ENCODE measurements at regions not wholly inside any gene's neighbourhood (a gene's known extent, or its start where the extent isn't known, plus 50 kb on each side); places are given as distances from the start of the nearest gene placed in this dataset.

DNA sequence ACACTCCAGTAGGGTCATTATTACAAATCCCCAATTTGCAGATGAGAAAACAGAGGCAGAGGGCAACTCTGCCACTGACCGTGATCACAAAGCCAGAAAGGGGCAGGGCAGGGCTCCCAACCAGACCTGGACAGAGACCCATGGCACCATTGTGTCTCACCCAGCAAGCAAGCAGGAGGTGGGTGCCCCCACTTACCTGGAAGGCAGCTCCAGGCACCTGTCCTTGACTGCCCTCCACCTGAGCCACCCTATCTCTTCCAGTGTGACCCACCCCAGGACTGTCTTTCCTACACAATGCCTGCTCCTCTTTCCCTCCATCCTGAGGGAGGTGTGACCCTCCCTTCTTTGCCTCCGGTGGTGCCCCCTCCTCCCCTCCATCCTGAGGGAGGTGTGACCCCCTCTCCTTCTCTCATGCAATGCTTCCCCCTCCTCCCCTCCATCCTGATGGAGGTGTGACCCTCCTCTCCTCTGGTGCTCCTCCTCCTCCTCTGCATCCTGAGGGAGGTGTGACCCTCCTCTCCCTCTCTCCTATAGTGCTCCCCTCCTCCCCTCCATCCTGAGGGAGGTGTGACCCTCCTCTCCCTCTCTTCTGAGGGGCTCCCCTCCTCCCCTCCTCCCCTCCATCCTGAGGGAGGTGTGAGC, 198.0 kb downstream of the MED10 start:
- TF ChIP-seq SPI1 (IDR thresholded peaks at IDR 0.05; ENCODE audit: borderline replicate concordance, low read depth) (no peak), GABPA (IDR thresholded peaks at IDR 0.05; ENCODE audit: low read depth) (no peak), POLR2AphosphoS5 (IDR thresholded peaks at IDR 0.05; ENCODE audit: low read depth) (no peak)
- TF ChIP-seq, protein P1, sequence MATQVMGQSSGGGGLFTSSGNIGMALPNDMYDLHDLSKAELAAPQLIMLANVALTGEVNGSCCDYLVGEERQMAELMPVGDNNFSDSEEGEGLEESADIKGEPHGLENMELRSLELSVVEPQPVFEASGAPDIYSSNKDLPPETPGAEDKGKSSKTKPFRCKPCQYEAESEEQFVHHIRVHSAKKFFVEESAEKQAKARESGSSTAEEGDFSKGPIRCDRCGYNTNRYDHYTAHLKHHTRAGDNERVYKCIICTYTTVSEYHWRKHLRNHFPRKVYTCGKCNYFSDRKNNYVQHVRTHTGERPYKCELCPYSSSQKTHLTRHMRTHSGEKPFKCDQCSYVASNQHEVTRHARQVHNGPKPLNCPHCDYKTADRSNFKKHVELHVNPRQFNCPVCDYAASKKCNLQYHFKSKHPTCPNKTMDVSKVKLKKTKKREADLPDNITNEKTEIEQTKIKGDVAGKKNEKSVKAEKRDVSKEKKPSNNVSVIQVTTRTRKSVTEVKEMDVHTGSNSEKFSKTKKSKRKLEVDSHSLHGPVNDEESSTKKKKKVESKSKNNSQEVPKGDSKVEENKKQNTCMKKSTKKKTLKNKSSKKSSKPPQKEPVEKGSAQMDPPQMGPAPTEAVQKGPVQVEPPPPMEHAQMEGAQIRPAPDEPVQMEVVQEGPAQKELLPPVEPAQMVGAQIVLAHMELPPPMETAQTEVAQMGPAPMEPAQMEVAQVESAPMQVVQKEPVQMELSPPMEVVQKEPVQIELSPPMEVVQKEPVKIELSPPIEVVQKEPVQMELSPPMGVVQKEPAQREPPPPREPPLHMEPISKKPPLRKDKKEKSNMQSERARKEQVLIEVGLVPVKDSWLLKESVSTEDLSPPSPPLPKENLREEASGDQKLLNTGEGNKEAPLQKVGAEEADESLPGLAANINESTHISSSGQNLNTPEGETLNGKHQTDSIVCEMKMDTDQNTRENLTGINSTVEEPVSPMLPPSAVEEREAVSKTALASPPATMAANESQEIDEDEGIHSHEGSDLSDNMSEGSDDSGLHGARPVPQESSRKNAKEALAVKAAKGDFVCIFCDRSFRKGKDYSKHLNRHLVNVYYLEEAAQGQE (IDR thresholded peaks at IDR 0.05; ENCODE audit: insufficient replicate concordance, low read depth), result no peak
- TF ChIP-seq, protein P2, sequence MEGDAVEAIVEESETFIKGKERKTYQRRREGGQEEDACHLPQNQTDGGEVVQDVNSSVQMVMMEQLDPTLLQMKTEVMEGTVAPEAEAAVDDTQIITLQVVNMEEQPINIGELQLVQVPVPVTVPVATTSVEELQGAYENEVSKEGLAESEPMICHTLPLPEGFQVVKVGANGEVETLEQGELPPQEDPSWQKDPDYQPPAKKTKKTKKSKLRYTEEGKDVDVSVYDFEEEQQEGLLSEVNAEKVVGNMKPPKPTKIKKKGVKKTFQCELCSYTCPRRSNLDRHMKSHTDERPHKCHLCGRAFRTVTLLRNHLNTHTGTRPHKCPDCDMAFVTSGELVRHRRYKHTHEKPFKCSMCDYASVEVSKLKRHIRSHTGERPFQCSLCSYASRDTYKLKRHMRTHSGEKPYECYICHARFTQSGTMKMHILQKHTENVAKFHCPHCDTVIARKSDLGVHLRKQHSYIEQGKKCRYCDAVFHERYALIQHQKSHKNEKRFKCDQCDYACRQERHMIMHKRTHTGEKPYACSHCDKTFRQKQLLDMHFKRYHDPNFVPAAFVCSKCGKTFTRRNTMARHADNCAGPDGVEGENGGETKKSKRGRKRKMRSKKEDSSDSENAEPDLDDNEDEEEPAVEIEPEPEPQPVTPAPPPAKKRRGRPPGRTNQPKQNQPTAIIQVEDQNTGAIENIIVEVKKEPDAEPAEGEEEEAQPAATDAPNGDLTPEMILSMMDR (IDR thresholded peaks at IDR 0.05; ENCODE audit: insufficient read depth, low read length), result no peak
- Histone ChIP-seq H3K27me3 (ENCODE audit: insufficient read depth, poor library complexity, severe bottlenecking) (no peaks in the 10 kb centered on the region), H3K27ac (replicated peaks) (no peak overlapping the region), H3K4me3 (replicated peaks; ENCODE audit: insufficient read depth, low read length) (no peak overlapping the region)
- no peak for DNase-seq (ENCODE audit: low read depth in 1 of 2, low spot score in 1 of 2)

DNA sequence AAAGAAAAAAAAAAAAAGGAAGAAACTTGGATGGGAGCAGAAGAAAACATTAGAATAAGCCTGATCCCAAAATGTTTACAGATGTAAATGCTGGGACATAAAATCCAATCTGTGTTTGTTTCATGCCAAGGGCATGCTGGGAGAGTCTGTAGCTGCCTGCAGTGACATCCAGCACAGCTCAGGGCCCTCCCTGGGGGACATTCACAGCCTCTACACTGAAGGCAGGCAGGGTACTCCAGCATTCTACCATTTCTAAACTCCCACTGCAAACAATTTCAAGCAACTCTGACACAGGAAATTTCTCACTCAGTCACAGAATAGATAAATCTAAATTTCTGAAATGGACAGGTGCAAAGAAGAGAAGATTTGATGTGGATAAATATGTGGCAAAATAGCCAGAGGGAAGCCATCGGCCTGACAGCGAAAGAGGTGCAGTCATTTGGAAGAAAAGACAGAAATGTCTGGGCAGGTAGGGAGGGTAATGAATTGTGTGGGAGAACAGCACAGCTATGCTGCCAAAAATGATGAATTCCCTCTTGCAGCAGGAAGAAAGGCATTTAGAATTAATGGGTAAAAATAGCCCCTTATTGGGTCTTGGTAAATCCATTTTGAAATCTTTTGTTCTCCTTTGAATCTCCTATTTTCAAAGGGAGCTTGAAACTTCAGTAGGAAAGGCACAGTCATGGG, 199.4 kb downstream of the MED10 start:
- Histone ChIP-seq H3K27ac (replicated peaks) (no peak overlapping the region), H3K27me3 (ENCODE audit: insufficient read depth, poor library complexity, severe bottlenecking) (no peaks in the 10 kb centered on the region), H3K4me3 (replicated peaks; ENCODE audit: insufficient read depth, low read length) (no peak overlapping the region)
- TF ChIP-seq, protein P1 (IDR thresholded peaks at IDR 0.05; ENCODE audit: insufficient replicate concordance, low read depth), result no peak
- TF ChIP-seq POLR2AphosphoS5 (IDR thresholded peaks at IDR 0.05; ENCODE audit: low read depth) (no peak), GABPA (IDR thresholded peaks at IDR 0.05; ENCODE audit: low read depth) (no peak), SPI1 (IDR thresholded peaks at IDR 0.05; ENCODE audit: borderline replicate concordance, low read depth) (no peak)
- TF ChIP-seq, protein P2 (IDR thresholded peaks at IDR 0.05; ENCODE audit: insufficient read depth, low read length), result no peak
- DNase-seq (ENCODE audit: low read depth in 1 of 2, low spot score in 1 of 2), result no peak

DNA sequence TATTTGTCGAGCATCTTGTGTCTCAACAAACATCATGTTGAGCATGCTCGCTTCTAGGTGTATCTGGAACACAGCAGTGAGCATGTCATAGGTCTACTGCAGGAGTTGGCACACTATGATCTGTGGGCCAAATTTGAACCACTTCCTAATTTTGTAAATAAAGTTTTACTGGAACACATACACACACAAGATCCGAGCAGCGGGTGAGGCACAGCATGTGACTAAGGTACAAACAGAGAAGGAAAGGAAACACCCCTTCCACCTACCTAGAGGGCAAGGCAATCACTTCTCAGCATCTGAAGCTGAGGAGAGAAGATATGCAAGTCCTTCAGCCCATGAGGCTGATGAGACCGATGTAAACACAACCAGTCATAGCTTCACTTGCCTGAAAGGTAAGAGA, 200.4 kb downstream of the MED10 start:
- no peak overlapping the region for H3K4me3 ChIP-seq (replicated peaks; ENCODE audit: insufficient read depth, low read length)
- no peaks in the 10 kb centered on the region for H3K27me3 ChIP-seq (ENCODE audit: insufficient read depth, poor library complexity, severe bottlenecking)
- DNase-seq (ENCODE audit: low read depth in 1 of 2, low spot score in 1 of 2), result no peak
- TF ChIP-seq, protein P1 (IDR thresholded peaks at IDR 0.05; ENCODE audit: insufficient replicate concordance, low read depth), result no peak
- TF ChIP-seq SPI1 (IDR thresholded peaks at IDR 0.05; ENCODE audit: borderline replicate concordance, low read depth) (no peak), POLR2AphosphoS5 (IDR thresholded peaks at IDR 0.05; ENCODE audit: low read depth) (no peak), GABPA (IDR thresholded peaks at IDR 0.05; ENCODE audit: low read depth) (no peak)
- TF ChIP-seq, protein P2 (IDR thresholded peaks at IDR 0.05; ENCODE audit: insufficient read depth, low read length), result no peak
- no peak overlapping the region for H3K27ac ChIP-seq (replicated peaks)

Measured in HL-60 (cell line).